NB4 (cell line): ENCODE measurements at regions not wholly inside any gene's neighbourhood (a gene's known extent, or its start where the extent isn't known, plus 50 kb on each side); places are given as distances from the start of the nearest gene placed in this dataset.

Source experiments
- MAX ChIP-seq: IDR thresholded peaks from 2 replicates; pipeline ENCODE4 v1.6.1; 2011; ENCODE audit warnings: low read depth, low read length
- POLR2A ChIP-seq: IDR thresholded peaks from 2 replicates; pipeline ENCODE4 v1.6.1; 2011; ENCODE audit warnings: mild to moderate bottlenecking; ENCODE audit not compliant: insufficient read length; ENCODE audit errors: extremely low read depth
- TF ChIP-seq, protein P1 (sequence below): IDR thresholded peaks from one replicate; pipeline ENCODE4 v1.5.1; 2012; ENCODE audit warnings: low read depth, low read length

GRCh38 chr14:53748691-53749090 lies 207.9 kb downstream of the BMP4 start:
- TF ChIP-seq, protein P1, sequence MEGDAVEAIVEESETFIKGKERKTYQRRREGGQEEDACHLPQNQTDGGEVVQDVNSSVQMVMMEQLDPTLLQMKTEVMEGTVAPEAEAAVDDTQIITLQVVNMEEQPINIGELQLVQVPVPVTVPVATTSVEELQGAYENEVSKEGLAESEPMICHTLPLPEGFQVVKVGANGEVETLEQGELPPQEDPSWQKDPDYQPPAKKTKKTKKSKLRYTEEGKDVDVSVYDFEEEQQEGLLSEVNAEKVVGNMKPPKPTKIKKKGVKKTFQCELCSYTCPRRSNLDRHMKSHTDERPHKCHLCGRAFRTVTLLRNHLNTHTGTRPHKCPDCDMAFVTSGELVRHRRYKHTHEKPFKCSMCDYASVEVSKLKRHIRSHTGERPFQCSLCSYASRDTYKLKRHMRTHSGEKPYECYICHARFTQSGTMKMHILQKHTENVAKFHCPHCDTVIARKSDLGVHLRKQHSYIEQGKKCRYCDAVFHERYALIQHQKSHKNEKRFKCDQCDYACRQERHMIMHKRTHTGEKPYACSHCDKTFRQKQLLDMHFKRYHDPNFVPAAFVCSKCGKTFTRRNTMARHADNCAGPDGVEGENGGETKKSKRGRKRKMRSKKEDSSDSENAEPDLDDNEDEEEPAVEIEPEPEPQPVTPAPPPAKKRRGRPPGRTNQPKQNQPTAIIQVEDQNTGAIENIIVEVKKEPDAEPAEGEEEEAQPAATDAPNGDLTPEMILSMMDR, result no peak
- TF ChIP-seq POLR2A (no peak), MAX (no peak)
